HepG2 (cell line): ENCODE measurements at regions not wholly inside any gene's neighbourhood (a gene's known extent, or its start where the extent isn't known, plus 50 kb on each side); places are given as distances from the start of the nearest gene placed in this dataset.
A peak's percentile ranks its signal among the peaks of the same experiment; 100 is the strongest.

Experiments used
- GZF1 ChIP-seq: sonication (generic); formaldehyde crosslinking; IDR thresholded peaks from 2 replicates; pipeline ENCODE4 v1.5.1; 2020; ENCODE audit warnings: mild to moderate bottlenecking, missing genetic modification reagents
- ZNF292 ChIP-seq: sonication (generic); formaldehyde crosslinking; IDR thresholded peaks from 2 replicates; pipeline ENCODE4 v1.8.1; 2022; ENCODE audit warnings: mild to moderate bottlenecking, low read depth, missing genetic modification reagents, borderline replicate concordance
- ZNF629 ChIP-seq: sonication (generic); formaldehyde crosslinking; conservative IDR thresholded peaks from 2 replicates; pipeline ENCODE4 v1.5.0; 2020; ENCODE audit warnings: missing genetic modification reagents
- TF ChIP-seq, protein P1 (sequence below): sonication (generic); formaldehyde crosslinking; IDR thresholded peaks from 2 replicates; pipeline ENCODE4 v1.4.0; 2020; ENCODE audit warnings: missing genetic modification reagents
- TF ChIP-seq, protein P2 (sequence below): sonication (generic); formaldehyde crosslinking; IDR thresholded peaks from 2 replicates; pipeline ENCODE4 v1.4.0; 2020; ENCODE audit warnings: missing genetic modification reagents
- TF ChIP-seq, protein P3 (sequence below): IDR thresholded peaks from 2 replicates; pipeline ENCODE4 v1.6.1; 2016; ENCODE audit warnings: missing compliant biosample characterization, missing genetic modification reagents, borderline replicate concordance
- TF ChIP-seq, protein P4 (sequence below): sonication (generic); formaldehyde crosslinking; IDR thresholded peaks from 2 replicates; pipeline ENCODE4 v1.5.0; 2020; ENCODE audit warnings: mild to moderate bottlenecking, missing genetic modification reagents, moderate library complexity

DNA sequence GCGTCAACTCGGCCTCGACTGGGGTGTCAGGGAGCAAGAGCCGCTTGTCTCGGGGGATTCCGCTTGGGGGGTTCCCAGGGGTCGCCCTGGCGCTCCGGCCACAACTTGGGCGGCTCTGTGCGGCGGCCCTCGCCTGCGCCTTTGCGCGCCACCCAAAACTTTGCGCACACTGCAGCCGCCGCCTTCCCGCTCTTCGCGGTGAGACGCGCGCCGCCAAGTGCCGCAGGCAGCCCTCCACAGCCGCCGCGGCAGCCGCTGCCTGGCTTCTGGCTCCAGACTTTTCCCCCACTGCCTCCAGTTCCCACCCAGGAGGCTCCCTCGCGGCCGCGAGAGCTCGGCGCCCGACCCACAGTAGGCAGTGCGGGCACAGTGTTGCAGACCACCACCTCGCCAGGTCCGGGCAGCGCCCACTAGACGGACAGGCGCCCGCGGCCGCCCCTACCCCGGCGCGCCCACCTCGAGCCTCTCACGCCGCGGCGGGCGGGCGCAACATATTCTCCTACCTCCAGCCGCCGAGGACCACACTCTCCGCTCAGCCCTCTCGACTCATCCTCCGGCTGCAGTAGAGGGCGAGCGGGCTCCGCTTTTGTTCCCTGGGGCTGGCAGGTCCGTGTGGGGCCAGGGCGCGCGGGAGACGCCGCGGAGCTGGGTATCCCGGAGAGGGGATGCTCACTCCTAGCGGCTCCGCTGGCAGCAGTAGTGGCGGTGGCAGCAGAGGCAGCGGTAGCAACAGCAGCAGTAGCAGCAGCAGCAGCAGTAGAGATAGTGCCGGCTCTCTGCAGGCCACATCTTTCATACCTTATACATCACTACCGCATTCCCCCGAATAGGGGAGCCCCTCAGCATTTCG lies 296.6 kb downstream of the OMA1 start (continued):
- TF ChIP-seq, protein P1, sequence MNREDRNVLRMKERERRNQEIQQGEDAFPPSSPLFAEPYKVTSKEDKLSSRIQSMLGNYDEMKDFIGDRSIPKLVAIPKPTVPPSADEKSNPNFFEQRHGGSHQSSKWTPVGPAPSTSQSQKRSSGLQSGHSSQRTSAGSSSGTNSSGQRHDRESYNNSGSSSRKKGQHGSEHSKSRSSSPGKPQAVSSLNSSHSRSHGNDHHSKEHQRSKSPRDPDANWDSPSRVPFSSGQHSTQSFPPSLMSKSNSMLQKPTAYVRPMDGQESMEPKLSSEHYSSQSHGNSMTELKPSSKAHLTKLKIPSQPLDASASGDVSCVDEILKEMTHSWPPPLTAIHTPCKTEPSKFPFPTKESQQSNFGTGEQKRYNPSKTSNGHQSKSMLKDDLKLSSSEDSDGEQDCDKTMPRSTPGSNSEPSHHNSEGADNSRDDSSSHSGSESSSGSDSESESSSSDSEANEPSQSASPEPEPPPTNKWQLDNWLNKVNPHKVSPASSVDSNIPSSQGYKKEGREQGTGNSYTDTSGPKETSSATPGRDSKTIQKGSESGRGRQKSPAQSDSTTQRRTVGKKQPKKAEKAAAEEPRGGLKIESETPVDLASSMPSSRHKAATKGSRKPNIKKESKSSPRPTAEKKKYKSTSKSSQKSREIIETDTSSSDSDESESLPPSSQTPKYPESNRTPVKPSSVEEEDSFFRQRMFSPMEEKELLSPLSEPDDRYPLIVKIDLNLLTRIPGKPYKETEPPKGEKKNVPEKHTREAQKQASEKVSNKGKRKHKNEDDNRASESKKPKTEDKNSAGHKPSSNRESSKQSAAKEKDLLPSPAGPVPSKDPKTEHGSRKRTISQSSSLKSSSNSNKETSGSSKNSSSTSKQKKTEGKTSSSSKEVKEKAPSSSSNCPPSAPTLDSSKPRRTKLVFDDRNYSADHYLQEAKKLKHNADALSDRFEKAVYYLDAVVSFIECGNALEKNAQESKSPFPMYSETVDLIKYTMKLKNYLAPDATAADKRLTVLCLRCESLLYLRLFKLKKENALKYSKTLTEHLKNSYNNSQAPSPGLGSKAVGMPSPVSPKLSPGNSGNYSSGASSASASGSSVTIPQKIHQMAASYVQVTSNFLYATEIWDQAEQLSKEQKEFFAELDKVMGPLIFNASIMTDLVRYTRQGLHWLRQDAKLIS (CRISPR knock-in tag) = no peak
- peak; percentile 100 for TF ChIP-seq GZF1
- TF ChIP-seq, protein P2, sequence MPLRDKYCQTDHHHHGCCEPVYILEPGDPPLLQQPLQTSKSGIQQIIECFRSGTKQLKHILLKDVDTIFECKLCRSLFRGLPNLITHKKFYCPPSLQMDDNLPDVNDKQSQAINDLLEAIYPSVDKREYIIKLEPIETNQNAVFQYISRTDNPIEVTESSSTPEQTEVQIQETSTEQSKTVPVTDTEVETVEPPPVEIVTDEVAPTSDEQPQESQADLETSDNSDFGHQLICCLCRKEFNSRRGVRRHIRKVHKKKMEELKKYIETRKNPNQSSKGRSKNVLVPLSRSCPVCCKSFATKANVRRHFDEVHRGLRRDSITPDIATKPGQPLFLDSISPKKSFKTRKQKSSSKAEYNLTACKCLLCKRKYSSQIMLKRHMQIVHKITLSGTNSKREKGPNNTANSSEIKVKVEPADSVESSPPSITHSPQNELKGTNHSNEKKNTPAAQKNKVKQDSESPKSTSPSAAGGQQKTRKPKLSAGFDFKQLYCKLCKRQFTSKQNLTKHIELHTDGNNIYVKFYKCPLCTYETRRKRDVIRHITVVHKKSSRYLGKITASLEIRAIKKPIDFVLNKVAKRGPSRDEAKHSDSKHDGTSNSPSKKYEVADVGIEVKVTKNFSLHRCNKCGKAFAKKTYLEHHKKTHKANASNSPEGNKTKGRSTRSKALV (CRISPR knock-in tag) = peak; percentile 87
- TF ChIP-seq, protein P3, sequence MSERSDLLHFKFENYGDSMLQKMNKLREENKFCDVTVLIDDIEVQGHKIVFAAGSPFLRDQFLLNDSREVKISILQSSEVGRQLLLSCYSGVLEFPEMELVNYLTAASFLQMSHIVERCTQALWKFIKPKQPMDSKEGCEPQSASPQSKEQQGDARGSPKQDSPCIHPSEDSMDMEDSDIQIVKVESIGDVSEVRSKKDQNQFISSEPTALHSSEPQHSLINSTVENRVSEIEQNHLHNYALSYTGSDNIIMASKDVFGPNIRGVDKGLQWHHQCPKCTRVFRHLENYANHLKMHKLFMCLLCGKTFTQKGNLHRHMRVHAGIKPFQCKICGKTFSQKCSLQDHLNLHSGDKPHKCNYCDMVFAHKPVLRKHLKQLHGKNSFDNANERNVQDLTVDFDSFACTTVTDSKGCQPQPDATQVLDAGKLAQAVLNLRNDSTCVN (CRISPR knock-in tag) = no peak
- peak; percentile 42; the same call in 1 of the 2 replicates for TF ChIP-seq ZNF292 (CRISPR knock-in tag)
- no peak for TF ChIP-seq ZNF629 (CRISPR knock-in tag)
- TF ChIP-seq, protein P4, sequence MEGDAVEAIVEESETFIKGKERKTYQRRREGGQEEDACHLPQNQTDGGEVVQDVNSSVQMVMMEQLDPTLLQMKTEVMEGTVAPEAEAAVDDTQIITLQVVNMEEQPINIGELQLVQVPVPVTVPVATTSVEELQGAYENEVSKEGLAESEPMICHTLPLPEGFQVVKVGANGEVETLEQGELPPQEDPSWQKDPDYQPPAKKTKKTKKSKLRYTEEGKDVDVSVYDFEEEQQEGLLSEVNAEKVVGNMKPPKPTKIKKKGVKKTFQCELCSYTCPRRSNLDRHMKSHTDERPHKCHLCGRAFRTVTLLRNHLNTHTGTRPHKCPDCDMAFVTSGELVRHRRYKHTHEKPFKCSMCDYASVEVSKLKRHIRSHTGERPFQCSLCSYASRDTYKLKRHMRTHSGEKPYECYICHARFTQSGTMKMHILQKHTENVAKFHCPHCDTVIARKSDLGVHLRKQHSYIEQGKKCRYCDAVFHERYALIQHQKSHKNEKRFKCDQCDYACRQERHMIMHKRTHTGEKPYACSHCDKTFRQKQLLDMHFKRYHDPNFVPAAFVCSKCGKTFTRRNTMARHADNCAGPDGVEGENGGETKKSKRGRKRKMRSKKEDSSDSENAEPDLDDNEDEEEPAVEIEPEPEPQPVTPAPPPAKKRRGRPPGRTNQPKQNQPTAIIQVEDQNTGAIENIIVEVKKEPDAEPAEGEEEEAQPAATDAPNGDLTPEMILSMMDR (CRISPR knock-in tag) = peak; percentile 22
